GM18867 (cell line): ENCODE measurements at regions not wholly inside any gene's neighbourhood (a gene's known extent, or its start where the extent isn't known, plus 50 kb on each side); places are given as distances from the start of the nearest gene placed in this dataset.
"Not testable (repeated sequence)": the region's sequence is repeated elsewhere in the genome, so short reads cannot be mapped to it uniquely, and the experiment has no call there.

Source experiments
- ATAC-seq: cut with Tn5 transposase; IDR thresholded peaks from one replicate; pipeline ENCODE4 v1.9.1; 2021; ENCODE audit warnings: mild to moderate bottlenecking, moderate library complexity; ENCODE audit not compliant: unreplicated experiment

DNA sequence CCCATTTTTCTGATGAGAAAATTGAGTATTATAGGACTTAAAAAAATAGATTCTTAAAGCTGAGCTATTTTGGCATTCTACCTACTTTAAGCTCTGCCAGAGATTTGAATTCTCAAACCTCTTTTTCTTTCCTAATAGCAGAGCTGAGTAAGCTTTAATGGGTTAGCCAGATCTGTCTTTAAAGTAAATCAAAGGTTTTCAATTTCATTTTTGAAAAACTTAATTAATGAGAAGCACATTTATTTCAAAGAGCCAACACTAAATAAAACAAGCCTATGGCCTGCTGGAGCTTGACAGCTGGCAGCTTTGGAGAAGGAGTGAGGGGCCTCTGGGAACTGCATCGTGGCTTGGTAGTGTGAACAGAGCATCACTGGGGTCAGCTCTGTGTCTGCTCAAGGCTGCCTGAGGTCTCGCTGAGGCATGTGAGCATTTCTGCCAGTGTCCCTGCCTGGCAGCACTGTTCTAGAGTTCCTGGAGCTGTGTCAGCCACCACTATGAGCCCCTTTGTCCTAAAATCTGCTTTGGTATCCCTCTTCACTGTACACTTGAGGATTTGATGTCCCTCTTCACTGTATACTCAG, 50.4 kb upstream of the PRSS23 start:
- no peak for ATAC-seq

GRCh38 chr11:86749376-86749775, 51.0 kb upstream of the PRSS23 start:
- ATAC-seq: no peak

DNA sequence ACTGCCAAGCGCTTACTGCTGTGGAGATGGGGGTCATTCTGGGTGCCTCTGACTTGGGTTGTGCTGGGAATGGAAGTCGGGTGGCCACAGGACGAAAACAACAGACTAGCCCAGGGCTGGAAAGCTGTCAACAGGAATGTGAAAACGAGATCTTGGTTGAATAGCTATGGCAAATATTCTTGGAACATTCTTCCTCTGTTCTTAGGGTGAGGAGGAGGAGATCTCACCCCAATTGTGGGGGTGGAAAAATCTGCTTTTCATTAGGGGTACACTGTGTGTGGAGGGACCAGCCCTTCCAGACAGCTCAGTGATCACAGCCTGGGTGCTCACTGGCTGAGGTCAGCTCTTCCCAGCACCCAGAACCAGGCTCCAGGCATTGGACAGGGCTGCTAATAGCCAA, 52.0 kb upstream of the PRSS23 start:
- ATAC-seq: no peak

DNA sequence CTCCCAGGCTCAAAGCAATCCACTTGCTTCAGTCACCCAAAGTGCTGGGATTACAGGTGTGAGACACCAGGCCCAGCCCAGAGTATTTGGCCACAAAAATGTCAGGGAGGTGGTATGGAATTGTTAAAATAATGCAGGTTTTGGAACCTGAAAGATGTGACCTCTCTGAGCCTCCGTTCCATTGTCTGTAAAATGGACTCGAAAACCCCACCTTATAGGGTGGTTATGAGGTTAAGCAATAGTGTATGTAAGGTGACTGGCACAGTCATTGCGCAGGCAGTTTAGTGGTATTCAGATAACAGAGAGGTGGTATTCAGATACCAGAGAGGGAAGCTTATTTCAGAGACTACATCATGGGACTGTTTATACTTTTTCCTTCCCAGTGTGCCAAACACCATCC, 52.5 kb upstream of the PRSS23 start:
- ATAC-seq: no peak

- no peak for ATAC-seq
Observed at GRCh38 chr11:86746514-86746913, 53.8 kb upstream of the PRSS23 start.

- no peak for ATAC-seq
Observed at GRCh38 chr11:86745571-86745970, 54.8 kb upstream of the PRSS23 start.

- ATAC-seq: peak; percentile 74
Observed at GRCh38 chr11:86743223-86744118, 56.9 kb upstream of the PRSS23 start.

DNA sequence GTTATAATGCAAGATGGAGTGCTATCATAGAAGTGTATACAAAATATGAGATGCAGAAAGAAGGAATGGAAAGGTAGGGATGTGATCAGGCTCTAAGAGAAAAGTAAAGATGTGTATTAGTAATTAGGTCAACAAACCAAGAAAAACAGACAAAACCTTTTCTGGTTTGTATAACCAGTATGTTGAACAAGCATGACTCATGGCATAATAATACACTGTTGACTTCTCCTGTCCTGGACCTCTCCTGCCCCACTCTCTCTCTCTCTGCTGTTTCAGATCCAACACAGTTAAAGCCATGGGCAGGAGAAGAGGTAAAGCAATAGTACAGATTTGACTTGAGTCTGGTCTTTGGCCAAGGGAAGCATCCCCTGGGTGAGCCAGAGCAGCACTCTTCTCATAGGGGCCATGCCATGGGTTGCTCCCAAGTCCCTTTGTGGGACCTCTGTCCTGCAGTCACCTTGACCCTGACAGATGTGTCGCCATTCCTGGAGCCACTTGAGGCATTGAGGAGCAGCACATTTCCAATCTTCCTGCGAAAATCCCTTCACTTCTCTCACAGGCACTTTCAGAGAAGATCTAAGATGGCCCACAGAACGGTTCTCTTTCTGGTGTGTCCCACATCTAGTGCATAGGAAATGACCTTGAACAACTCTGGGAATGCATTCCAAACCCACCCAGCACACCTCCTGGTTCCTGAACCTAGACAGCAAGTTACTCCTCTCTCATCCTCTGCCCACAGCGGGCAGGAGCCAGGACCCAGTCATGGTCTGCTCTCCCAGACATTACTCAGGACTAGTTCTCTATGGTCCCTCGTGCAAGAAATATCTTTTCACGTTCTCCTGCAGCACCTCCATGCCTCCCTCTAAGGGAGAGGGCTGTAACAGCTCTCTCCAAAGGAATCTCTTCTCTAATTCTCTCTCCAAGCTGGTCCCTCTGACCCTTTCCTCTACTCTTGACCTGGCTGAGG, 58.2 kb upstream of the PRSS23 start:
- ATAC-seq: no peak

DNA sequence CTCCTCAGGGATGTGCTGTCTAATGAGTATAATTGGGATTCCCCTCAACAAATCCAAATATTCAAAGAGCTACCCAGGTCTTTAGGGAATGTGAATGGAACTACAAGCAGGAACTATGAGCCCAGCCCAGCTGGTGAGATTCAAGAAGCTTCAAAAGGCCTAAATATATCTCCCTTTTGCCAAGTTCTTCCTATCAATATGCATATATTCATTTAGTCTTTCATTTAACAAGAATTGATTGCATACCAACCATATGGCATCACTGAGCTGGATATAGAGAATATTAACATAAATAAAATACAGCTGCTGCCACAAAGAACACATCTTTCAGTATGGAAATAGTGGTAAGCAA, 58.9 kb upstream of the PRSS23 start:
- ATAC-seq: no peak

DNA sequence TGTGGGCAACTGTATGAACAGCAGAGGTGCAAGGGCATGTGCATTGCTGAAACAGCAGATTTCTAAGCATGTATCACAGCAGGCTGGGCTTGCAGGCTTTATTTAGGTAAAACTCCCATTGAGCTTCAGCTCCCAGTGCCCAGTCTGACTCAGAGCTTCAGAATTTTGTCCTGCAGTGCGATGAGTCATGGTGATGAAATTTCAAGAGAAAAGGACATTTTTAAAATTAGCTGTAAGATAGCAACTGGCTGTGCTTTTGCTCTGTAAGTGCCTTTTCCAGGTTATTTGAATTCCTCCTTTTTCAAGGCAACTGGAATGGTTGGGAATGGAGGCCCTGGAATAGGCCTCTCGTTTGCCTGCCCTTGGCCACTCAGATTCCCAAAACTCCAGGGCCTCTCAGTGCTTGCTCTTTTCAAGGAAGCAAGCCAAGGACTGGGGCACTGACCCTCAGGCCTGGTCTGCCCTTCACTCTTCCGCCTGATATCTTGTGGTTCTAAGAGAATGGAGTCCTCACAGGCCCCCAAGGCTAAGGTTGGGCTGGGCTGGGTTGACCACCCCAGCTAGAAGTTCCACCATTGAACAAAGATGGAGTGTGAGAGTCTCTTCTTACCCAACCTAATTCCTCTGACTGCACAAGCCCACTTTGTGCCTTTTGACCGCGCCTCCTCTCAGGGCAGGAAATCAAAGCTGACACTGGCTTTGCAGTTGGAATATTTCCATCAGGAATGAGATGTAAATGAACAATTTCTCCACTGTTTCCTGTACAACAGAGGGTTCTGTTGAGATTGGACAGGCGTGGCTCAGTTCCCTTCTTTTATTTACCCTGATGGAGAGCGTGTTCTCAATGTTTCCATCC, 59.5 kb upstream of the PRSS23 start:
- ATAC-seq: no peak

GRCh38 chr11:86738568-86738967, 61.8 kb upstream of the PRSS23 start:
- no peak for ATAC-seq

GRCh38 chr11:86737737-86738136, 62.6 kb upstream of the PRSS23 start:
- ATAC-seq: no peak

DNA sequence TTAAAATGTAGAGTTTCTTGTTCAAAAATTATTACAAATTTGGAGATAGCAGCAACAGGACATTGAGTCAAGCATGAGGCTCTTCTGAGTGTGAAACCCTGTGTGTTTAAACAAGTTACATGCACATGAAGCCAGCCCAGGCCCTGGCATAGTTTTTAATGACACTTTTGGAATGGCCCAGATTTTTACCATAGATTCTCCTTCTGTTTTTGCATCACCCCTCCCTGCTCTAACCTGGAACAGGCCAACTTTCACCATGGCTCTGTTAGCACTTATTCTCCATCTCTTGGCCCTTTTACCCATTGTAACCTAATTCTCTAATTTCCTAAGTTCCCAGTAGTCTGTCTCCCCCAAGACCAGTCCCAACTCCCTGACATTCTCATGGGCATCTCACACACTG, 63.1 kb upstream of the PRSS23 start:
- no peak for ATAC-seq

- ATAC-seq: no peak
Observed at GRCh38 chr11:86736291-86737143, 63.8 kb upstream of the PRSS23 start.

GRCh38 chr11:86735451-86736290, 63.3 kb upstream of the ME3 start:
- ATAC-seq: no peak

DNA sequence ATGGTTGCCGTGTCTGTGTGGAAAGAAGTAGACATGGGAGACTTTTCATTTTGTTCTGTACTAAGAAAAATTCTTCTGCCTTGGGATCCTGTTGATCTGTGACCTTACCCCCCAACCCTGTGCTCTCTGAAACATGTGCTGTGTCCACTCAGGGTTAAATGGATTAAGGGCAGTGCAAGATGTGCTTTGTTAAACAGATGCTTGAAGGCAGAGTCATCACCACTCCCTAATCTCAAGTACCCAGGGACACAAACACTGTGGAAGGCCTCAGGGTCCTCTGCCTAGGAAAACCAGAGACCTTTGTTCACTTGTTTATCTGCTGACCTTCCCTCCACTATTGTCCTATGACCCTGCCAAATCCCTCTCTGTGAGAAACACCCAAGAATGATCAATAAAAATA, 60.3 kb upstream of the ME3 start:
- not testable (repeated sequence) for ATAC-seq

DNA sequence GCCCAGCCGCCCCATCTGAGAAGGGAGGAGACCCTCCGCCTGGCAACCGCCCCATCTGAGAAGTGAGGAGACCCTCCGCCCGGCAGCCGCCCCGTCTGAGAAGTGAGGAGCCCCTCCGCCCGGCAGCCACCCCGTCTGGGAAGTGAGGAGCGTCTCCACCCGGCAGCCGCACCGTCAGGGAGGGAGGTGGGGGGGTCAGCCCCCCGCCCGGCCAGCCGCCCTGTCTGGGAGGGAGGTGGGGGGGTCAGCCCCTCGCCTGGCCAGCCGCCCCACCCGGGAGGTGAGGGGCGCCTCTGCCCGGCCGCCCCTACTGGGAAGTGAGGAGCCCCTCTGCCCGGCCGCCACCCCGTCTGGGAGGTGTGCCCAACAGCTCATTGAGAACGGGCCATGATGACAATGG, 59.9 kb upstream of the ME3 start:
- not testable (repeated sequence) for ATAC-seq

- not testable (repeated sequence) for ATAC-seq
Observed at GRCh38 chr11:86729576-86729975, 57.2 kb upstream of the ME3 start.

GRCh38 chr11:86728562-86728961, 56.1 kb upstream of the ME3 start:
- ATAC-seq: no peak
